ENCODE measurements at regions not wholly inside any gene's neighbourhood (a gene's known extent, or its start where the extent isn't known, plus 50 kb on each side); places are given as distances from the start of the nearest gene placed in this dataset.

DNA sequence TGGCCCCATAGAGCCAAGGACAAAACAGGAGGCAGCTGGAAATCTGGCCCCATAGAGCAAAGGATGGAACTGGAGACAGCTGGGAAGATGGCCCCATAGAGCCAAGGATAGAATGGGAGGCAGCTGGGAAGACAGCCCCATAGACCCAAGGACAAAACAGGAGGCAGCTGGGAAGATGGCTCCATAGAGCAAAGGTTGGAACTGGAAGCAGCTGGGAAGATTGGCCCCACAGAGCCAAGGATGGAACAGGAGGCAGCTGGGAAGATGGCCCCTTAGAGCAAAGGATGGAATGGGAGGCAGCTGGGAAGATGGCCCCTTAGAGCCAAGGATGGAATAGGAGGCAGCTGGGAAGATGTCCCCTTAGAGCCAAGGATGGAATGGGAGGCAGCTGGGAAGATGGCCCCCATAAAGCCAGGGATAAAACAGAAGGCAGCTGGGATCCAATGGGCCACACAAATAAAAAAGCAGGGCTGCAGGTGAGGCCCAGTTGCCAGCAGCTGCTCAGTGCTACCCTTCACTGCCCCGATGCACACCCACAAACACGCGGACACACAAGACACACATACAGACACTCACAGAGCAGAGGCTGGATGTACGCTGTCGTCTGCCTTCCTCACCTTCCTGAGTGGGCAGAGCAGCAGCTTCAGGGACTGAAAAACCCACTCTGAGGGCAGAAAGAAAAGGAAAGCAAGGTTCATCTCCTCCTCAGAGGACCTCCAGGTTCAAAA is 505.4 kb upstream of the MYT1L start:
- TF ChIP-seq, protein P1, sequence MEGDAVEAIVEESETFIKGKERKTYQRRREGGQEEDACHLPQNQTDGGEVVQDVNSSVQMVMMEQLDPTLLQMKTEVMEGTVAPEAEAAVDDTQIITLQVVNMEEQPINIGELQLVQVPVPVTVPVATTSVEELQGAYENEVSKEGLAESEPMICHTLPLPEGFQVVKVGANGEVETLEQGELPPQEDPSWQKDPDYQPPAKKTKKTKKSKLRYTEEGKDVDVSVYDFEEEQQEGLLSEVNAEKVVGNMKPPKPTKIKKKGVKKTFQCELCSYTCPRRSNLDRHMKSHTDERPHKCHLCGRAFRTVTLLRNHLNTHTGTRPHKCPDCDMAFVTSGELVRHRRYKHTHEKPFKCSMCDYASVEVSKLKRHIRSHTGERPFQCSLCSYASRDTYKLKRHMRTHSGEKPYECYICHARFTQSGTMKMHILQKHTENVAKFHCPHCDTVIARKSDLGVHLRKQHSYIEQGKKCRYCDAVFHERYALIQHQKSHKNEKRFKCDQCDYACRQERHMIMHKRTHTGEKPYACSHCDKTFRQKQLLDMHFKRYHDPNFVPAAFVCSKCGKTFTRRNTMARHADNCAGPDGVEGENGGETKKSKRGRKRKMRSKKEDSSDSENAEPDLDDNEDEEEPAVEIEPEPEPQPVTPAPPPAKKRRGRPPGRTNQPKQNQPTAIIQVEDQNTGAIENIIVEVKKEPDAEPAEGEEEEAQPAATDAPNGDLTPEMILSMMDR (IDR thresholded peaks at IDR 0.05; ENCODE audit: extremely low read depth, missing control alignments), result no peak
- no peak for DNase-seq (ENCODE audit: low spot score)

DNA sequence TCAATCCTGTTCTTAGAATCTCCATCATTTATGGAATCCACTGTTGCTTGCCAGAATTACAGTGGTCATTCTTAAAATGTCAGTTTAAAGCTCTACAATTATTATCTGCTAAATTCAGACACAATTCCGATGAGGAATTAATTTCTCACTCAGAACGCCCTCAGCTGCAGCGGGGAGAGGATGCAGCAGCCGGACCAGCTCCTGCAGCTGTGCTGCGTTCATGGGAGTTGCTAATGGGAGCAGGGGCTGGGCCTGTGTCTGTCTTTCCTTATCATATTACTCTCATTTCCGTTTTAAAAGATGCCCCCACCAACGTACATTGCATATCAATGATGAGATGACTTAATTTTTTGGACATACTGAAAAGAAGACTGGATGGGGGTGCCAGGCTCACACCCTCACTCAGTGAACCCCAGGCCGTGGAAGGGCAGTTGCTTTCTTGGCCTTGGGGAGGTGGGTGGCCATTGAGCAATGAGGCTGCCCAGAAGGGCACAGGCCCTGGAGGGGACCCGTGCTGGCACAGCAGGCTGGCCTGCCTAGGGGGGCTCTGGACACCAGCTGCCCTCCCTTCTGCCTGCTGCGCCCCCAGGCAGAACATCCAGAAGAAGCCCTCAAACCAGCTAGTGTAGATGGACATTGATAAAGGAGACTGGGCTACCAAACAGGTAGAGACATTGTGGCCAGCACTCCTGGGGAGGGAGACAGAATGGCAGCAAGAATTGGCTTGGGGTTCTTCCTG is 503.6 kb upstream of the MYT1L start:
- TF ChIP-seq, protein P1 (IDR thresholded peaks at IDR 0.05; ENCODE audit: extremely low read depth, missing control alignments), result no peak
- DNase-seq (ENCODE audit: low spot score), result no peak

DNA sequence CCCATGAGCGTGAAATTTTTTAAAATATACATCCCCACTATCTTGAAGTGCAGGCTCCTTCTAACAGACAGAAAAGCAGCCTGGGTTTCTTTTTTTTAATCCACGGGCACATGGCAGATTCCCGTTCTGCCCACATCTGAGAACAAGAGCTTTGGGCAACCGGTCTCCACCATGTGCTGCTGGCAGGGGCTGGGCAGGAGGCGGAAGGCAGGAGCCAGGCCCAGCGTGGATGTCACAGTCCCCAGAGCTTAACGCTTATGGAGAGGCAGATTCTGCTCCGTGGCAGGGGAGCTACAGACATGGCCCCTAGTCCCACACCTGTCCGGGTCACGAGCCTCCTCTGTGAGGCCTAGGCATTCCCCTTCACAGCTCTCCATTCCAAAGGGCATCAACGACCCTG is 503.0 kb upstream of the MYT1L start:
- no peak for DNase-seq (ENCODE audit: low spot score)
- TF ChIP-seq, protein P1 (IDR thresholded peaks at IDR 0.05; ENCODE audit: extremely low read depth, missing control alignments), result no peak

DNA sequence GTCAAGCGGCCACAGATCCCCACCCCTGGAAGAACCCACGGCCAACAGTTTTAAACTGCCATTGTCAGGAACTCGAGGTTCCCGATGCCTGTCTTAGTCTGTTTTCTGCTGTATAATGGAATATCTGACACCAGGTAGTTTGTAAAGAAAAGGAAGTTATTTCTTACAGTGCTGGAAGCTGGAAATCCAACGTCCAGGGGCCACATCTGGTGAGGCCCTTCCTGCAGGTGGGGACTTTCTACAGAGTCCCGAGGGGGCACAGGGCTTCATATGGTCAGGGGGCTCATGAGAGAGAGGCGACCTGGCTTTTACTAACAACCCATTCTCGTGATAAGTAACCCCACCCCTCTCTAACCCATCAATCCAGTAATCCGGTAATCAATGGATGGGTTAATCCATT is 501.6 kb upstream of the MYT1L start:
- DNase-seq (ENCODE audit: low spot score), result no peak
- TF ChIP-seq, protein P1 (IDR thresholded peaks at IDR 0.05; ENCODE audit: extremely low read depth, missing control alignments), result no peak

DNA sequence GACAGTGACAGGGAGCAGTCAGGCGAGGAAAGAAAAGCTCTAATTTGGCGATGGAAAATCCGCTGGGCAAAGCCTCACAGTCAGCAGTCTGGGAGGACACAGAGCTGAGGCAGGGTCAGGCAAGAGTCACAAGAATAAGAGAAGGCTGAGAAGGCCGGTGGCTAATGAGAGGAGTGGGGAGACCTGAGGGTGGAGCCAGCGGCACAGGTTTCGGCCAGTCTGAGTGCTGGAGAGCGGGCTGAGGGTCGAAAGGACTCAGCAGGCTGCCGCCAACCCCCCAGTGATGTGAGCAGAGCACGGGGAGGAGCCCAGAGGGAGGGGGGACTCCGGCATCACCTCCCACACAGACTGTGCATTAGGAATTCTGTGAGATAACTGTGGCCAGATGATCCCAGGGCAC is 500.6 kb upstream of the MYT1L start:
- TF ChIP-seq, protein P1 (IDR thresholded peaks at IDR 0.05; ENCODE audit: extremely low read depth, missing control alignments), result no peak
- DNase-seq (ENCODE audit: low spot score), result no peak

DNA sequence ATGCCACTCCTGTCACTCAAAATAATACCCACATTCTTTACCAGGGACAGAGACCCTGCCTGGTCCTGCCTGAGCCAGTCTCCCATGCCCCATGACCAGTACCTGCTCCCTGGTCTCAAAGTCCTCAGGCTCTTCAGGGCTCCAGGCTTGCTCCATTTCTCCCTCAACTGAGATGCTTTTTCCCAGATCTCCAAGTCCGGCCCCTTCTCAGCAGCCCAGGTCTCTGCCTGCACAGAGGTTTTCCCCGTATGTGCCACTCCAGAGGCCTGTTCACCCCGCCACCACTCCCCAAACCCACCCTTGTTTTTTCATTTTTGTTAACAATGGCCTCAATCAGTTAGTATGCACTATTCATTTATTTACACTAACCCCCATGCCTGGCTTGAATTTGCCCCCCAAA is 499.5 kb upstream of the MYT1L start:
- TF ChIP-seq, protein P1 (IDR thresholded peaks at IDR 0.05; ENCODE audit: extremely low read depth, missing control alignments), result no peak

DNA sequence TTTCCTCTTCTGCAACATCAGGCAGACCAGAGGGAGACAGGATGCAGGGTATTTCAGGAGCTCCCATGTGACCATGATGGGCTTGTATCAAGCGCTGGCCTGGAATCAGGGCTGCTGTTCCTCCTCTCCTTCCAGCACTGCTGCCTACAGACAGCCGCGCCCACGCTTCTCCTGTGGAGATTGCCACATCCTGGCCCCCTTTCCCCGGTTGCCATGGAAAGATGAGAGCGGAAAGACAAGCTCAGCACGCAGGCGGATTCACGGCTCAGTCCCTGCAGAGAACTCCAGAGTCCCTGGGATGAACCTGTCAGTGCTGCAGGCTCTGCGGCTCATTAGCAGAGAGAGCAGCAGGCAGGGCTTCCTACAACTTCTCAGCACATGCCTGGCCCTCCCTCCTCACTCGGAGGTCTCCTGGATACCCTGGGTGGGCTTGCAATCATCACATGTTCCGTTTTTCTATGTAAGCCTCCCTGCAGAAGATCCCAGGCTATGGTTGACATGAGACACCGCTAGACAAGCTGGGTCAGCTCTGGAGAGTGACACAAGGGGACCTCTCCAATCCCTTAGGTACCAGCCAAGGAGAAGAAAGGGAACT is 497.8 kb upstream of the MYT1L start:
- TF ChIP-seq, protein P1 (IDR thresholded peaks at IDR 0.05; ENCODE audit: extremely low read depth, missing control alignments), result no peak
- no peak for DNase-seq (ENCODE audit: low spot score)

More for the DNA sequence above, 499.5 kb upstream of the MYT1L start:
- no peak for DNase-seq (ENCODE audit: low spot score)
